Hepatocyte (in vitro differentiated cells): ENCODE measurements at regions not wholly inside any gene's neighbourhood (a gene's known extent, or its start where the extent isn't known, plus 50 kb on each side); places are given as distances from the start of the nearest gene placed in this dataset.

Experiments used
- CTCF ChIP-seq: fragments of 200-600 bp; sonication (generic); IDR thresholded peaks from 2 replicates; pipeline ENCODE4 v1.5.1; 2016; ENCODE audit warnings: antibody characterized with exemption, mild to moderate bottlenecking; ENCODE audit not compliant: poor library complexity
- EZH2phosphoT487 ChIP-seq: fragments of 200-600 bp; sonication (generic); IDR thresholded peaks from one replicate; pipeline ENCODE4 v1.6.1; 2018; ENCODE audit warnings: antibody characterized with exemption, mild to moderate bottlenecking, low read depth, moderate library complexity; ENCODE audit not compliant: unreplicated experiment, severe bottlenecking

GRCh38 chr1:182122256-182122912 lies 60.9 kb upstream of the ZNF648 start:
- TF ChIP-seq CTCF: no peak
- no peak for TF ChIP-seq EZH2phosphoT487
